Activated CD8-positive, alpha-beta T cell treated with anti-CD3 and anti-CD28 coated beads for 36 hours (primary cell): ENCODE measurements at regions not wholly inside any gene's neighbourhood (a gene's known extent, or its start where the extent isn't known, plus 50 kb on each side); places are given as distances from the start of the nearest gene placed in this dataset.
"Not testable (repeated sequence)": the region's sequence is repeated elsewhere in the genome, so short reads cannot be mapped to it uniquely, and the experiment has no call there.

Source experiments
- ATAC-seq: fragments of 200-7000 bp; cut with Tn5 transposase; one replicate; pipeline ENCODE4 v1.10.0; 2021; ENCODE audit warnings: mild to moderate bottlenecking, moderate library complexity
- CTCF ChIA-PET: fragments of 350-600 bp; sonication (Branson Sonifier 250); formaldehyde crosslinking; loops from one replicate; lab custom pipeline; 2021; ENCODE audit warnings: antibody characterized with exemption; lab: Charles Lee
- POLR2A ChIA-PET: fragments of 350-600 bp; sonication (Branson Sonifier 250); formaldehyde crosslinking; loops from one replicate; lab custom pipeline; 2021; ENCODE audit warnings: antibody characterized with exemption; lab: Charles Lee
- DNase-seq: peaks from one replicate; pipeline ENCODE4 v3.0.0-alpha.2; 2020
- H3K27ac Mint-ChIP-seq: one replicate; pipeline ENCODE4 v1.8.0; 2021; ENCODE audit warnings: mild to moderate bottlenecking, mixed read lengths
- H3K27me3 Mint-ChIP-seq: one replicate; pipeline ENCODE4 v1.8.0; 2021; ENCODE audit warnings: mixed read lengths
- H3K36me3 Mint-ChIP-seq: one replicate; pipeline ENCODE4 v1.8.0; 2021; ENCODE audit warnings: low read depth, mixed read lengths
- H3K4me1 Mint-ChIP-seq: one replicate; pipeline ENCODE4 v1.8.0; 2021; ENCODE audit warnings: low read depth, mixed read lengths
- H3K4me3 Mint-ChIP-seq: one replicate; pipeline ENCODE4 v1.8.0; 2021; ENCODE audit warnings: mild to moderate bottlenecking, moderate library complexity, mixed read lengths
- H3K9me3 Mint-ChIP-seq: one replicate; pipeline ENCODE4 v1.8.0; 2021; ENCODE audit warnings: mixed read lengths
- intact Hi-C: fragments of 100-400 bp; cut with micrococcal nuclease; formaldehyde crosslinking; loops from one replicate; pipeline ENCODE4 v1.10.0; 2022
- TF ChIP-seq, protein P1 (sequence below): fragments of 200-600 bp; IDR thresholded peaks from one replicate; pipeline ENCODE4 v1.8.0; 2022; ENCODE audit warnings: antibody characterized with exemption, mild to moderate bottlenecking

DNA sequence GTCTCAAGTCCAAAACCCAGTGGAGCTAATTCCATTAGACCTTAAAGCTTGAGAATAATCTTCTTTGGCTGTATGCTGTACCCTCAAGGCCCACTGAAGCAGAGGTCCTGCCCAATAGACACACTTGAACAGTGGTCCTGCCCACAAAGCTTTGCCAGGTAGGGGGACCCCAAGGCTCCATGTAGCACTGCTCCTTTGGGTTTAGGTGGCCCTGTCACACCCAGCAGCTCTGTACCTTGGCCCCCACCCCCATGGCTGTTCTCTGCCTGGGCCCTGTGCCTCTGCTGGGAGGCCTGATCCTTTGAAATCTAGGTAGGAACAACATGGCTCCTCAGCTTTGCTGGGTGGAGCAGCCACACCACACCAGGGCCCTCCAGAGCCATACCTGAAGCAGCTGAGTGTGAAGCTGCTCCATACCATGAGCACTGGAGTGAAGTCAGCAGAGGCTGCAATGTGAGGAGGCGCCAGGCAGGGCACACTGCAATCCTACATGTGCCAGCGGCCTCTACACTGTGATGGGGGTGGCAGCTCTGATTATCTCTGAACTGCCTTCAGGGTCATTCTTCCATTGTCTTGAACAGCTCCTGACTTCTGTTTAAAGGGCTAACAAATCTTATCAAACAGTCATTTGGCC is 188.0 kb upstream of the CCDC54 start:
- Mint-ChIP-seq H3K9me3 (no peaks in the 10 kb centered on the region), H3K4me3 (no peak overlapping the region), H3K27me3 (no peaks in the 10 kb centered on the region), H3K27ac (no peak overlapping the region), H3K36me3 (no peaks in the 10 kb centered on the region), H3K4me1 (no peaks in the 10 kb centered on the region)
- CTCF ChIA-PET, result interaction anchor here (1.0 kb wide), 1 partner anchor 17 kb away, joined by 3 read pairs; no protein-coding TSS in a partner anchor
- DNase-seq (no peak), ATAC-seq (no peak)
- intact Hi-C loops, result no loop called here
- TF ChIP-seq, protein P1, sequence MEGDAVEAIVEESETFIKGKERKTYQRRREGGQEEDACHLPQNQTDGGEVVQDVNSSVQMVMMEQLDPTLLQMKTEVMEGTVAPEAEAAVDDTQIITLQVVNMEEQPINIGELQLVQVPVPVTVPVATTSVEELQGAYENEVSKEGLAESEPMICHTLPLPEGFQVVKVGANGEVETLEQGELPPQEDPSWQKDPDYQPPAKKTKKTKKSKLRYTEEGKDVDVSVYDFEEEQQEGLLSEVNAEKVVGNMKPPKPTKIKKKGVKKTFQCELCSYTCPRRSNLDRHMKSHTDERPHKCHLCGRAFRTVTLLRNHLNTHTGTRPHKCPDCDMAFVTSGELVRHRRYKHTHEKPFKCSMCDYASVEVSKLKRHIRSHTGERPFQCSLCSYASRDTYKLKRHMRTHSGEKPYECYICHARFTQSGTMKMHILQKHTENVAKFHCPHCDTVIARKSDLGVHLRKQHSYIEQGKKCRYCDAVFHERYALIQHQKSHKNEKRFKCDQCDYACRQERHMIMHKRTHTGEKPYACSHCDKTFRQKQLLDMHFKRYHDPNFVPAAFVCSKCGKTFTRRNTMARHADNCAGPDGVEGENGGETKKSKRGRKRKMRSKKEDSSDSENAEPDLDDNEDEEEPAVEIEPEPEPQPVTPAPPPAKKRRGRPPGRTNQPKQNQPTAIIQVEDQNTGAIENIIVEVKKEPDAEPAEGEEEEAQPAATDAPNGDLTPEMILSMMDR, result no peak
- POLR2A ChIA-PET, result no interaction called here

DNA sequence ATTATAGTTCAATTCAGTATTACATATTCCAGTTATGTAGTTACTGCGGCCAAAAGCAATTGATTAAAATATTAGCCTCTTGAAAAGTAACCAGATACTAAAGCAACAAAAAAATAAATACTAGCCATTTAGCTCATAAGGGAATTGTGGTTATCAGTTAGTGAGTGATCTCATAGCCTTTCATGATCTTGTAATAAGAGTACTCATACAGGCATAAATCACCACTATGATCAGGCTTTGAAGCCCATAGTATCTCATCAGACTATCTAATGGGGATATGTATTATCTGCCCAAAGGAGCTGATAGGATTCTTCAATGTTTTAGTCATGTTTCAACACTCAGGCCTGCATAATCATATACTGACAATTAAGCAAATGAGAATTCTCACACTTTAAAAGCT is 184.1 kb upstream of the CCDC54 start:
- no peak overlapping the region for H3K27ac Mint-ChIP-seq
- DNase-seq (no peak), ATAC-seq (no peak)
- H3K36me3 Mint-ChIP-seq, result no peaks in the 10 kb centered on the region
- H3K9me3 Mint-ChIP-seq, result no peaks in the 10 kb centered on the region
- H3K4me3 Mint-ChIP-seq, result no peak overlapping the region
- POLR2A ChIA-PET, result no interaction called here
- intact Hi-C loops, result no loop called here
- H3K4me1 Mint-ChIP-seq, result no peaks in the 10 kb centered on the region
- TF ChIP-seq, protein P1, result no peak
- H3K27me3 Mint-ChIP-seq, result peaks cover 9% of the 10 kb centered on the region
- CTCF ChIA-PET, result no interaction called here

DNA sequence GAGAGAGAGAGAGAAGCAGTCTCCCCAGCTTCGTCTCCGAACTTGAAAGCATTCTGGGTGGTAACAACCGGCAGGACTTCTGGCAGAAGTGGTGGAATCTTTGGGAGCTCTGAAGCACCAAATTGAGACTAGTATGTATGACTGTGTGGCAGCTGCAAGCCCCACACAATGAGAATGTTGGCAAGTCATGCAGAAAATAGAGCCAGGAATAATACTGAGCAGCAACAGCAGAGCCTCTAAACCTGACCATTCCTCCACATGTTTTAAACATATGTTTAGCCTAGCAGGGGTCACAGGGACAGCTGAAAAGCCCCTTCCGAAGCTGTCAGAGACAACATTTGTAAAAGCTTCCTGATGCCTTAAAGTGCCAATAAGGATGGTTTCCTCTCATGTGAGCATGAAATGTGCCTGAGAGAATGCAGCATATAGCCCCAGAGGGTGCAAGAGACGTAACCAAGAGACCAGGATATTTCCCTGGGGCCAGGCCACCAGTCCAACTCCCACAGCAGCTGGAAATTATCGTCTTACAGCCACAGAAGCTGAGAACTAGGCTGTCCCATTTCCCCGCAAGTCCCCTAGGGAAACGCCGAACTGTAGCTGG is 178.6 kb upstream of the CCDC54 start:
- no peak for DNase-seq
- H3K4me1 Mint-ChIP-seq, result peaks cover 4% of the 10 kb centered on the region
- intact Hi-C loops, result no loop called here
- POLR2A ChIA-PET, result no interaction called here
- no peaks in the 10 kb centered on the region for H3K9me3 Mint-ChIP-seq
- TF ChIP-seq, protein P1, result no peak
- H3K27ac Mint-ChIP-seq, result no peak overlapping the region
- H3K36me3 Mint-ChIP-seq, result no peaks in the 10 kb centered on the region
- no peak overlapping the region for H3K4me3 Mint-ChIP-seq
- no peak for ATAC-seq
- peaks cover 19% of the 10 kb centered on the region for H3K27me3 Mint-ChIP-seq
- CTCF ChIA-PET, result interaction anchor here (1.1 kb wide), 1 partner anchor 9 kb away, joined by 4 read pairs; no protein-coding TSS in a partner anchor

DNA sequence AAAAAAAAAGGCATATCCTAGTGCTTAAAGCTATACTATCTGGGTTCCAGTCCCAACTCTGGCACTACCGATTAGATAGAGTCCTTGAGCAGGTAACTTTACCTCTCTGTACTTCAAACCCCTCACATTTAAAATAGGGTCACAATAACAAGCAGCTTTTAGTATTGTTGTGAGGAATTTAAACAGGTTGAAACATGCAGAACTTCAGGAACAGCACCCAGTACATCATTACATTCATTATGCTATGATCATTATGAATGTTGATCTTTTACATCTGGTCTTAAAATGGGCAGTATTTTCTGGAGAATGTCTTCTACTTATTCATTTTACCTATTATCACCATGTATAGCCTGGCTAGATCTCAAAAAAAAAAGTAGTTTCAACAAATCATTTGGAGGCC is 176.1 kb upstream of the CCDC54 start:
- ChIA-PET POLR2A (no interaction called here), CTCF (no interaction called here)
- H3K27me3 Mint-ChIP-seq, result peaks cover 18% of the 10 kb centered on the region
- TF ChIP-seq, protein P1, result no peak
- DNase-seq (no peak), ATAC-seq (no peak)
- no peak overlapping the region for H3K27ac Mint-ChIP-seq
- intact Hi-C loops, result no loop called here
- H3K4me1 Mint-ChIP-seq, result peaks cover 4% of the 10 kb centered on the region
- H3K9me3 Mint-ChIP-seq, result no peaks in the 10 kb centered on the region
- H3K4me3 Mint-ChIP-seq, result no peak overlapping the region
- H3K36me3 Mint-ChIP-seq, result no peaks in the 10 kb centered on the region

DNA sequence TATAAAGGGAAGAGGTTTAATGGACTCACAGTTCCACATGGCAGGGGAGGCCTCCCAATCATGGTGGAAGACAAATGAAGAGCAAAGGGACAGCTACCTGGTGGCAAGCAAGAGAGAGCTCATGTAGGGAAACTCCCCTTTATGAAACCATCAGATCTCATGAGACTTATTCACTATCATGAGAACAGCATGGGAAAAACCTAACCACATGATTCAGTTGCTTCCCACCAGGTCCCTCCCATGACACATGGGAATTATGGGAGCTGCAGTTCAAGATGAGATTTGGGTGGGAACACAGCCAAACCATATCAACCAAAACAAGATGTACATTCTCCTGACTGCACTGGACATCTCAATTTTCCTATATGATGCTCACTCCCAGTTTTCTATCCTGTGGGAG is 174.4 kb upstream of the CCDC54 start:
- not testable (repeated sequence) for H3K36me3 Mint-ChIP-seq

More for the DNA sequence above, 174.4 kb upstream of the CCDC54 start:
- POLR2A ChIA-PET, H3K4me3 Mint-ChIP-seq, H3K27ac Mint-ChIP-seq, DNase-seq, intact Hi-C loops, ATAC-seq, H3K4me1 Mint-ChIP-seq, H3K9me3 Mint-ChIP-seq: not testable (repeated sequence)
- peaks cover 19% of the 10 kb centered on the region for H3K27me3 Mint-ChIP-seq
- CTCF ChIA-PET, result interaction anchor here (1.3 kb wide), 1 partner anchor 32 kb away, joined by 3 read pairs; no protein-coding TSS in a partner anchor
